HEK293T (cell line): ENCODE measurements at regions not wholly inside any gene's neighbourhood (a gene's known extent, or its start where the extent isn't known, plus 50 kb on each side); places are given as distances from the start of the nearest gene placed in this dataset.

Source experiments
- ARNT ChIP-seq: fragments of 450-650 bp; IDR thresholded peaks from 2 replicates; pipeline ENCODE4 v1.6.1; 2017; ENCODE audit warnings: mild to moderate bottlenecking
- BHLHE40 ChIP-seq: fragments of 450-650 bp; IDR thresholded peaks from 2 replicates; pipeline ENCODE4 v1.6.1; 2016; ENCODE audit warnings: mild to moderate bottlenecking, moderate library complexity, borderline replicate concordance
- CTBP1 ChIP-seq: fragments of 450-650 bp; IDR thresholded peaks from 2 replicates; pipeline ENCODE4 v1.6.1; 2016; ENCODE audit warnings: borderline replicate concordance
- ELF4 ChIP-seq: fragments of 450-650 bp; IDR thresholded peaks from 2 replicates; pipeline ENCODE4 v1.6.1; 2017; ENCODE audit warnings: antibody characterized with exemption
- FOXA1 ChIP-seq: fragments of 450-650 bp; IDR thresholded peaks from 2 replicates; pipeline ENCODE4 v1.6.1; 2016; ENCODE audit warnings: mild to moderate bottlenecking
- FOXK2 ChIP-seq: fragments of 450-650 bp; IDR thresholded peaks from 2 replicates; pipeline ENCODE4 v1.6.1; 2016; ENCODE audit warnings: mild to moderate bottlenecking
- FOXM1 ChIP-seq: fragments of 450-650 bp; IDR thresholded peaks from 2 replicates; pipeline ENCODE4 v1.6.1; 2017; ENCODE audit warnings: mild to moderate bottlenecking, borderline replicate concordance
- HDGF ChIP-seq: fragments of 450-650 bp; IDR thresholded peaks from 2 replicates; pipeline ENCODE4 v1.6.1; 2017; ENCODE audit warnings: antibody characterized with exemption, borderline replicate concordance
- LEF1 ChIP-seq: fragments of 450-650 bp; IDR thresholded peaks from 2 replicates; pipeline ENCODE4 v1.6.1; 2017; ENCODE audit warnings: mild to moderate bottlenecking, borderline replicate concordance
- NFRKB ChIP-seq: fragments of 450-650 bp; IDR thresholded peaks from 2 replicates; pipeline ENCODE4 v1.6.1; 2016; ENCODE audit warnings: mild to moderate bottlenecking, moderate library complexity
- PKNOX1 ChIP-seq: fragments of 450-650 bp; IDR thresholded peaks from 2 replicates; pipeline ENCODE4 v1.6.1; 2016
- SP1 ChIP-seq: fragments of 450-650 bp; IDR thresholded peaks from 2 replicates; pipeline ENCODE4 v1.6.1; 2017
- TARDBP ChIP-seq: fragments of 450-650 bp; IDR thresholded peaks from 2 replicates; pipeline ENCODE4 v1.6.1; 2016
- ZNF384 ChIP-seq: fragments of 450-650 bp; IDR thresholded peaks from 2 replicates; pipeline ENCODE4 v1.6.1; 2016

GRCh38 chr2:163987175-163987940 is 251.6 kb upstream of the FIGN start:
- TF ChIP-seq HDGF (no peak), LEF1 (no peak), NFRKB (no peak), ELF4 (no peak), BHLHE40 (no peak), SP1 (no peak), ZNF384 (no peak), ARNT (no peak), TARDBP (no peak), PKNOX1 (no peak), CTBP1 (no peak), FOXA1 (no peak), FOXK2 (no peak), FOXM1 (no peak)
